ENCODE measurements at regions not wholly inside any gene's neighbourhood (a gene's known extent, or its start where the extent isn't known, plus 50 kb on each side); places are given as distances from the start of the nearest gene placed in this dataset.

- DNase-seq (ENCODE audit: low spot score) = no peak
- Histone ChIP-seq H3K9me3 (ENCODE audit: low read depth, low read length, poor library complexity, severe bottlenecking) (no peaks in the 10 kb centered on the region), H3K36me3 (ENCODE audit: insufficient read depth, low read length, poor library complexity, severe bottlenecking) (no peaks in the 10 kb centered on the region), H3K4me3 (ENCODE audit: low read depth, low read length, poor library complexity, severe bottlenecking) (no peak overlapping the region), H3K4me1 (ENCODE audit: insufficient read depth, low read length, poor library complexity, severe bottlenecking) (no peaks in the 10 kb centered on the region), H3K27me3 (replicated peaks; ENCODE audit: insufficient read depth, low read depth, low read length, poor library complexity) (no peaks in the 10 kb centered on the region), H3K27ac (ENCODE audit: low read depth, low read length, poor library complexity, severe bottlenecking) (no peak overlapping the region)
- no TSS peak for BruUV-seq (replicated peaks)
- POLR2A ChIA-PET (ENCODE audit: low non-redundant PET) = no interaction called here
- CTCF ChIA-PET = no interaction called here
- intact Hi-C loops (cut with micrococcal nuclease; ENCODE audit: unreplicated experiment) = no loop called here
- TF ChIP-seq, protein P1, sequence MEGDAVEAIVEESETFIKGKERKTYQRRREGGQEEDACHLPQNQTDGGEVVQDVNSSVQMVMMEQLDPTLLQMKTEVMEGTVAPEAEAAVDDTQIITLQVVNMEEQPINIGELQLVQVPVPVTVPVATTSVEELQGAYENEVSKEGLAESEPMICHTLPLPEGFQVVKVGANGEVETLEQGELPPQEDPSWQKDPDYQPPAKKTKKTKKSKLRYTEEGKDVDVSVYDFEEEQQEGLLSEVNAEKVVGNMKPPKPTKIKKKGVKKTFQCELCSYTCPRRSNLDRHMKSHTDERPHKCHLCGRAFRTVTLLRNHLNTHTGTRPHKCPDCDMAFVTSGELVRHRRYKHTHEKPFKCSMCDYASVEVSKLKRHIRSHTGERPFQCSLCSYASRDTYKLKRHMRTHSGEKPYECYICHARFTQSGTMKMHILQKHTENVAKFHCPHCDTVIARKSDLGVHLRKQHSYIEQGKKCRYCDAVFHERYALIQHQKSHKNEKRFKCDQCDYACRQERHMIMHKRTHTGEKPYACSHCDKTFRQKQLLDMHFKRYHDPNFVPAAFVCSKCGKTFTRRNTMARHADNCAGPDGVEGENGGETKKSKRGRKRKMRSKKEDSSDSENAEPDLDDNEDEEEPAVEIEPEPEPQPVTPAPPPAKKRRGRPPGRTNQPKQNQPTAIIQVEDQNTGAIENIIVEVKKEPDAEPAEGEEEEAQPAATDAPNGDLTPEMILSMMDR (conservative IDR thresholded peaks at IDR 0.05; ENCODE audit: low read depth, low read length) = no peak
- TF ChIP-seq EZH2 (IDR thresholded peaks at IDR 0.05; ENCODE audit: borderline replicate concordance, low read depth, low read length, poor library complexity, severe bottlenecking) = no peak
Observed at GRCh38 chr17:33871720-33872540, 383.2 kb upstream of the CCL2 start.

- ChIA-PET CTCF (no interaction called here), POLR2A (ENCODE audit: low non-redundant PET) (no interaction called here)
- H3K36me3 ChIP-seq (ENCODE audit: insufficient read depth, low read length, poor library complexity, severe bottlenecking) = no peaks in the 10 kb centered on the region
- DNase-seq (ENCODE audit: low spot score) = no peak
- intact Hi-C loops (cut with micrococcal nuclease; ENCODE audit: unreplicated experiment) = no loop called here
- H3K4me1 ChIP-seq (ENCODE audit: insufficient read depth, low read length, poor library complexity, severe bottlenecking) = no peaks in the 10 kb centered on the region
- H3K4me3 ChIP-seq (ENCODE audit: low read depth, low read length, poor library complexity, severe bottlenecking) = no peak overlapping the region
- TF ChIP-seq, protein P1 (conservative IDR thresholded peaks at IDR 0.05; ENCODE audit: low read depth, low read length) = no peak
- TF ChIP-seq EZH2 (IDR thresholded peaks at IDR 0.05; ENCODE audit: borderline replicate concordance, low read depth, low read length, poor library complexity, severe bottlenecking) = no peak
- no peak overlapping the region for H3K27ac ChIP-seq (ENCODE audit: low read depth, low read length, poor library complexity, severe bottlenecking)
- H3K9me3 ChIP-seq (ENCODE audit: low read depth, low read length, poor library complexity, severe bottlenecking) = no peaks in the 10 kb centered on the region
- BruUV-seq (replicated peaks) = no TSS peak
- no peaks in the 10 kb centered on the region for H3K27me3 ChIP-seq (replicated peaks; ENCODE audit: insufficient read depth, low read depth, low read length, poor library complexity)
Observed at GRCh38 chr17:33873201-33873617, 381.9 kb upstream of the CCL2 start.

GRCh38 chr17:33874617-33875060, 380.4 kb upstream of the CCL2 start:
- BruUV-seq (replicated peaks) = no TSS peak
- no peaks in the 10 kb centered on the region for H3K4me1 ChIP-seq (ENCODE audit: insufficient read depth, low read length, poor library complexity, severe bottlenecking)
- intact Hi-C loops (cut with micrococcal nuclease; ENCODE audit: unreplicated experiment) = no loop called here
- CTCF ChIA-PET = no interaction called here
- no peak overlapping the region for H3K4me3 ChIP-seq (ENCODE audit: low read depth, low read length, poor library complexity, severe bottlenecking)
- no peaks in the 10 kb centered on the region for H3K9me3 ChIP-seq (ENCODE audit: low read depth, low read length, poor library complexity, severe bottlenecking)
- DNase-seq (ENCODE audit: low spot score) = no peak
- H3K27ac ChIP-seq (ENCODE audit: low read depth, low read length, poor library complexity, severe bottlenecking) = no peak overlapping the region
- H3K27me3 ChIP-seq (replicated peaks; ENCODE audit: insufficient read depth, low read depth, low read length, poor library complexity) = no peaks in the 10 kb centered on the region
- TF ChIP-seq EZH2 (IDR thresholded peaks at IDR 0.05; ENCODE audit: borderline replicate concordance, low read depth, low read length, poor library complexity, severe bottlenecking) = no peak
- TF ChIP-seq, protein P1 (conservative IDR thresholded peaks at IDR 0.05; ENCODE audit: low read depth, low read length) = no peak
- POLR2A ChIA-PET (ENCODE audit: low non-redundant PET) = no interaction called here
- H3K36me3 ChIP-seq (ENCODE audit: insufficient read depth, low read length, poor library complexity, severe bottlenecking) = no peaks in the 10 kb centered on the region
